ENCODE measurements at regions not wholly inside any gene's neighbourhood (a gene's known extent, or its start where the extent isn't known, plus 50 kb on each side); places are given as distances from the start of the nearest gene placed in this dataset.

DNA sequence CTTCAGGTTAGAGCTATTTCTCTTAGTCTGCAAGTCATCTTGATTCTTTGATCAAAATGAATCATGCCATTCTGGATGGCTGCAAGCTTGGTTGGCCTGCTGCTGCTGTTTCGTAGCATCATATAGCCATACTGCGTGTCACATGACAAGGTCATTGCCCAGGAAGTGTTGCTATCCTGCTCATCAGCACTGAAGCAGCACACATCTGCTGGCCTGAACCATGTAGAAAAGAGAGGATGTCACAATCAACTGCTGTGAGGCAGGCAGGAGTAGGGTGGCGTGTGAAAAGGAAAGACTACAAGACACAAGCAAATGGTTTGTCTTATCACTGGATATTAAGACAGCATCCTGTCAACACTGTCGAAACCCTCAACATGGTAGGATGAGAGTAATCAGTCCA, 376.7 kb upstream of the RORB start:
- H3K79me1 ChIP-seq (ENCODE audit: low read depth in 1 of 2, low read length in 2 of 2): no peaks in the 10 kb centered on the region
- H4K5ac ChIP-seq (ENCODE audit: low read depth, low read length): no peak overlapping the region
- H3K4ac ChIP-seq (ENCODE audit: low read depth, low read length): no peak overlapping the region
- no peak overlapping the region for H3K9ac ChIP-seq (ENCODE audit: low read depth, low read length)
- H3K4me1 ChIP-seq (ENCODE audit: control insufficient read depth, insufficient read depth, low read length): no peaks in the 10 kb centered on the region
- no peak overlapping the region for H3K23ac ChIP-seq (ENCODE audit: low read depth, low read length)
- WGBS, 2 experiments (ENCODE audit: extremely low coverage in 2 of 2, insufficient read length in 1 of 2): 20% methylated on average over 1 of the region's 4 CpGs; no CpG with 5 or more reads in 1 of the 2 experiments
- POLR2A ChIA-PET (ENCODE audit: unreplicated experiment): no interaction called here
- no TSS peak for BruUV-seq (replicated peaks)
- H3K18ac ChIP-seq (ENCODE audit: low read depth, low read length): no peak overlapping the region
- H3K36me3 ChIP-seq (ENCODE audit: control insufficient read depth, insufficient read depth, low read length): no peaks in the 10 kb centered on the region
- no peak overlapping the region for H2BK5ac ChIP-seq (ENCODE audit: low read depth, low read length, poor library complexity, severe bottlenecking)
- H3K14ac ChIP-seq (replicated peaks; ENCODE audit: low read depth, low read length): no peak overlapping the region
- H4K8ac ChIP-seq (ENCODE audit: low read depth in 2 of 2, low read length in 2 of 2): no peak overlapping the region
- no peak for ATAC-seq (ENCODE audit: low read depth)
- H3K27ac ChIP-seq (ENCODE audit: insufficient read depth, low read length): no peak overlapping the region
- no peak overlapping the region for H4K91ac ChIP-seq (ENCODE audit: insufficient read depth, low read depth, low read length)
- dilution Hi-C loops (cut with HindIII; ENCODE audit: low sequenced_read_pairs, unreplicated experiment): no loop called here
- no peaks in the 10 kb centered on the region for H4K20me1 ChIP-seq (ENCODE audit: insufficient read depth, low read length)
- no peak overlapping the region for H2AK5ac ChIP-seq (ENCODE audit: low read depth, low read length)
- H2BK120ac ChIP-seq (ENCODE audit: low read depth, low read length): no peak overlapping the region
- peaks cover 4% of the 10 kb centered on the region; the same call in 1 of the 2 replicates for H3K9me3 ChIP-seq (ENCODE audit: control insufficient read depth, insufficient read depth, low read length)
- H2BK15ac ChIP-seq (ENCODE audit: low read depth, low read length): no peak overlapping the region
- in situ Hi-C loops (cut with MboI; ENCODE audit: low sequenced_read_pairs): no loop called here
- no peak overlapping the region for H3K4me3 ChIP-seq (ENCODE audit: insufficient read depth, low read depth, low read length)
- H3K56ac ChIP-seq (ENCODE audit: extremely low read depth, insufficient read depth, low read length): no peak overlapping the region
- H2AFZ ChIP-seq (replicated peaks; ENCODE audit: low read length, poor library complexity): no peak overlapping the region
- TF ChIP-seq MXI1 (IDR thresholded peaks at IDR 0.05; ENCODE audit: borderline replicate concordance, low read depth, low read length) (no peak), RFX5 (IDR thresholded peaks at IDR 0.05; ENCODE audit: low read depth, low read length) (no peak), RCOR1 (IDR thresholded peaks at IDR 0.05; ENCODE audit: insufficient replicate concordance, low read length) (no peak), FOS (IDR thresholded peaks at IDR 0.05; ENCODE audit: low read depth, low read length) (no peak), SMC3 (IDR thresholded peaks at IDR 0.05; ENCODE audit: low read depth, low read length) (no peak), CEBPB (IDR thresholded peaks at IDR 0.05; ENCODE audit: low read depth, low read length) (no peak), MAZ (IDR thresholded peaks at IDR 0.05; ENCODE audit: borderline replicate concordance, low read depth, low read length) (no peak), POLR2A (IDR thresholded peaks at IDR 0.05; ENCODE audit: low read depth, low read length) (no peak)
- TF ChIP-seq, protein P1, sequence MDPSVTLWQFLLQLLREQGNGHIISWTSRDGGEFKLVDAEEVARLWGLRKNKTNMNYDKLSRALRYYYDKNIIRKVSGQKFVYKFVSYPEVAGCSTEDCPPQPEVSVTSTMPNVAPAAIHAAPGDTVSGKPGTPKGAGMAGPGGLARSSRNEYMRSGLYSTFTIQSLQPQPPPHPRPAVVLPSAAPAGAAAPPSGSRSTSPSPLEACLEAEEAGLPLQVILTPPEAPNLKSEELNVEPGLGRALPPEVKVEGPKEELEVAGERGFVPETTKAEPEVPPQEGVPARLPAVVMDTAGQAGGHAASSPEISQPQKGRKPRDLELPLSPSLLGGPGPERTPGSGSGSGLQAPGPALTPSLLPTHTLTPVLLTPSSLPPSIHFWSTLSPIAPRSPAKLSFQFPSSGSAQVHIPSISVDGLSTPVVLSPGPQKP (IDR thresholded peaks at IDR 0.05; ENCODE audit: borderline replicate concordance, low read depth, low read length): no peak
- TF ChIP-seq, protein P2, sequence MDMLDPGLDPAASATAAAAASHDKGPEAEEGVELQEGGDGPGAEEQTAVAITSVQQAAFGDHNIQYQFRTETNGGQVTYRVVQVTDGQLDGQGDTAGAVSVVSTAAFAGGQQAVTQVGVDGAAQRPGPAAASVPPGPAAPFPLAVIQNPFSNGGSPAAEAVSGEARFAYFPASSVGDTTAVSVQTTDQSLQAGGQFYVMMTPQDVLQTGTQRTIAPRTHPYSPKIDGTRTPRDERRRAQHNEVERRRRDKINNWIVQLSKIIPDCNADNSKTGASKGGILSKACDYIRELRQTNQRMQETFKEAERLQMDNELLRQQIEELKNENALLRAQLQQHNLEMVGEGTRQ (IDR thresholded peaks at IDR 0.05; ENCODE audit: low read depth, low read length): no peak
- H3K9me1 ChIP-seq (ENCODE audit: insufficient read depth, low read length): no peaks in the 10 kb centered on the region
- CTCF ChIA-PET: no interaction called here
- no peak overlapping the region for H2BK20ac ChIP-seq (ENCODE audit: low read depth, low read length)
- H3K27me3 ChIP-seq (ENCODE audit: control insufficient read depth, insufficient read depth, low read length): no peaks in the 10 kb centered on the region
- H3K4me2 ChIP-seq (ENCODE audit: low read depth, low read length): no peak overlapping the region
- no peak overlapping the region for H2AK9ac ChIP-seq (replicated peaks; ENCODE audit: low read depth, low read length, poor library complexity)
- DNase-seq: no peak
- intact Hi-C loops (cut with micrococcal nuclease): no loop called here

Data from IMR-90 (cell line).